ENCODE measurements at regions not wholly inside any gene's neighbourhood (a gene's known extent, or its start where the extent isn't known, plus 50 kb on each side); places are given as distances from the start of the nearest gene placed in this dataset.

DNA sequence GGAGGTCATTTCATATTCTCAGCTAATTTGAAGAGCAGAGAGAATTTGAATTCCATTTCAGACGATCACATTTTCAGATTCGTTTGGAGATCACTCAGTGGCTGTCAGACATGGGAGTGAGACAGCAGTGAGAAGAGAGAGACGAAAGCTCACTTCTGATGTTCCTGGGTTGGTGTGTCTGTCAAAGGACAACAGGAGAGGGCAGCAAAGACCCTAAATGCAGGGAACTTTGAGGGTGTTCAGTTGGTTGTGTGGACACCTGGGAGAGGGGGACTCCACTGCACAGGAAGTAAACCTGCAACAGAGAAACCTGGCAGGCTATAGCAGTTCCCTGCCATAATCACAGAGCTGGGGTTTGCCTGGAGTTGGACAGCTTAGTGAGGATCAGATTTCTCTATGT lies 675.1 kb downstream of the SQOR start:
- no peak overlapping the region for H3K4me3 ChIP-seq (ENCODE audit: low read length in 2 of 2)
- CTCF ChIA-PET (ENCODE audit: partially characterized antibody): interaction anchor here (1.2 to 3.0 kb wide), 2 partner anchors 9 to 12 kb away, joined by 3 to 11 read pairs; no protein-coding TSS in a partner anchor
- intact Hi-C loops (cut with micrococcal nuclease): loop anchor here (5.0 kb wide), 1 partner anchor 603 kb away; no protein-coding TSS in a partner anchor

GRCh38 chr15:46312133-46312740 lies 677.4 kb downstream of the SQOR start:
- H3K4me3 ChIP-seq (ENCODE audit: low read length in 2 of 2): no peak overlapping the region
- no peaks in the 10 kb centered on the region for H3K9me3 ChIP-seq (ENCODE audit: control insufficient read depth in 1 of 2, low read length in 2 of 2)
- H3K27me3 ChIP-seq (ENCODE audit: insufficient read depth, low read length): no peaks in the 10 kb centered on the region
- ChIA-PET POLR2A (ENCODE audit: partially characterized antibody) (no interaction called here), CTCF (ENCODE audit: partially characterized antibody) (interaction anchor here (0.8 to 2.7 kb wide), 8 partner anchors 8 to 1974 kb away, joined by 3 to 13 read pairs (median 4); no protein-coding TSS in a partner anchor)
- no peaks in the 10 kb centered on the region for H3K9me3 Mint-ChIP-seq
- DNase-seq: peak in 4 of 5 donors; percentile 22 to 35 (median 27)
- no peak overlapping the region for H3K27ac Mint-ChIP-seq
- H3K4me3 Mint-ChIP-seq: no peak overlapping the region
- intact Hi-C loops (cut with micrococcal nuclease): loop anchor here (5.0 kb wide), 1 partner anchor 605 kb away; no protein-coding TSS in a partner anchor
- no peaks in the 10 kb centered on the region for H3K27me3 Mint-ChIP-seq
- no peaks in the 10 kb centered on the region for H3K4me1 ChIP-seq (ENCODE audit: insufficient read depth, low read length)
- no peaks in the 10 kb centered on the region for H3K36me3 ChIP-seq (ENCODE audit: insufficient read depth, low read length)
- no peak overlapping the region for H3K27ac ChIP-seq (ENCODE audit: low read depth, low read length)
- H3K4me1 Mint-ChIP-seq: no peaks in the 10 kb centered on the region
- H3K36me3 Mint-ChIP-seq: no peaks in the 10 kb centered on the region

More for the DNA sequence above, 675.1 kb downstream of the SQOR start:
- Mint-ChIP-seq H3K9me3 (no peaks in the 10 kb centered on the region), H3K4me1 (no peaks in the 10 kb centered on the region), H3K27me3 (no peaks in the 10 kb centered on the region), H3K27ac (no peak overlapping the region), H3K4me3 (no peak overlapping the region), H3K36me3 (no peaks in the 10 kb centered on the region)
- POLR2A ChIA-PET (ENCODE audit: partially characterized antibody): no interaction called here
- no peaks in the 10 kb centered on the region for H3K4me1 ChIP-seq (ENCODE audit: insufficient read depth, low read length)
- no peak for DNase-seq
- H3K27me3 ChIP-seq (ENCODE audit: insufficient read depth, low read length): no peaks in the 10 kb centered on the region
- H3K27ac ChIP-seq (ENCODE audit: low read depth, low read length): no peak overlapping the region
- H3K9me3 ChIP-seq (ENCODE audit: control insufficient read depth in 1 of 2, low read length in 2 of 2): no peaks in the 10 kb centered on the region
- H3K36me3 ChIP-seq (ENCODE audit: insufficient read depth, low read length): no peaks in the 10 kb centered on the region

DNA sequence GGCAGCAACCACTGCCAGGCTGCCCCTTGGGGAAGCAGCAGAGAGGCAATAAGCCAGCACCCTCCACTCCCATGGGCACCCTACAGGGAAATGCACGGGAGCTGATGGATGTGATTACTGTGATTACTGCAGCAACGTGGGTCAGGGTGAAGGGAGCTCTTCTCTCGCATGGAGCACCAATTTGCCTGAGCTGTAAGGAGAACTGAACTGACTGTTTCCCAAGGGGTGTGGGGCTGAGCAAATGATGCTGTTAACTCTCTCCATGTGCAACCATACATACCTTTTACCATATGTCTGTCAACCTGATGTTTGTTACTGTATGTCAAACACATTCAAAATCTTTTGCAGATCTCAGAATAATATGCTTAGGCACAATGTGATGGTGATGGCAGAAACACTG lies 680.6 kb downstream of the SQOR start:
- Mint-ChIP-seq H3K9me3 (no peaks in the 10 kb centered on the region), H3K4me1 (no peaks in the 10 kb centered on the region), H3K36me3 (no peaks in the 10 kb centered on the region), H3K4me3 (no peak overlapping the region), H3K27me3 (no peaks in the 10 kb centered on the region), H3K27ac (peak overlapping the region in 1 of 7 donors; percentile 24)
- intact Hi-C loops (cut with micrococcal nuclease): no loop called here
- DNase-seq: no peak
- POLR2A ChIA-PET (ENCODE audit: partially characterized antibody): no interaction called here
- Histone ChIP-seq H3K27me3 (ENCODE audit: insufficient read depth, low read length) (no peaks in the 10 kb centered on the region), H3K36me3 (ENCODE audit: insufficient read depth, low read length) (no peaks in the 10 kb centered on the region), H3K27ac (ENCODE audit: low read depth, low read length) (no peak overlapping the region), H3K9me3 (ENCODE audit: control insufficient read depth in 1 of 2, low read length in 2 of 2) (no peaks in the 10 kb centered on the region), H3K4me3 (ENCODE audit: low read length in 2 of 2) (no peak overlapping the region), H3K4me1 (ENCODE audit: insufficient read depth, low read length) (no peaks in the 10 kb centered on the region)
- CTCF ChIA-PET (ENCODE audit: partially characterized antibody): interaction anchor here (1.1 to 1.4 kb wide), 2 partner anchors 9 to 14 kb away, joined by 3 to 4 read pairs; no protein-coding TSS in a partner anchor

DNA sequence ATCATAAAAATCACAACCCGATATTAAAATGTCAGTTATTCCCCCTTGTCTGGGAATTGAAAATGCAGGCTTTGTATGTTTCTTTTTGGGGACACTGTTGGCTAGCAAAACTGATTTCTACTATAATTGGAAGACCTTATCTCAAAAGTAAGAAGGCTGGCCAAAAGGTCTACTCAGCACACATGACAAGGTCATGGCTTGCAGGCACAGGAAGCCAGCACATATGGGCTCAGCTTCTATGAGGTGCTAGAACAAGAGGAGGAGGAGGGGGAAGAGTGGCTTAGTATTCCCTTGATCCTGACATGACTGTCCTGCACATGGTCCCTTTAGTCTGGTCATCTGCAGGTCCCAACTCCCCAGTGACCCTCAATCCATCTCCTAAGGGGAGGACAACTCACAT lies 681.2 kb downstream of the SQOR start:
- no peaks in the 10 kb centered on the region for H3K4me1 Mint-ChIP-seq
- DNase-seq: no peak
- H3K27me3 ChIP-seq (ENCODE audit: insufficient read depth, low read length): no peaks in the 10 kb centered on the region
- no peak overlapping the region for H3K27ac Mint-ChIP-seq
- no peak overlapping the region for H3K4me3 Mint-ChIP-seq
- no peak overlapping the region for H3K27ac ChIP-seq (ENCODE audit: low read depth, low read length)
- H3K4me1 ChIP-seq (ENCODE audit: insufficient read depth, low read length): no peaks in the 10 kb centered on the region
- H3K9me3 ChIP-seq (ENCODE audit: control insufficient read depth in 1 of 2, low read length in 2 of 2): no peaks in the 10 kb centered on the region
- H3K36me3 Mint-ChIP-seq: no peaks in the 10 kb centered on the region
- CTCF ChIA-PET (ENCODE audit: partially characterized antibody): interaction anchor here (1.4 kb wide), 1 partner anchor 15 kb away, joined by 3 read pairs; no protein-coding TSS in a partner anchor
- H3K9me3 Mint-ChIP-seq: no peaks in the 10 kb centered on the region
- H3K4me3 ChIP-seq (ENCODE audit: low read length in 2 of 2): no peak overlapping the region
- no peaks in the 10 kb centered on the region for H3K27me3 Mint-ChIP-seq
- POLR2A ChIA-PET (ENCODE audit: partially characterized antibody): no interaction called here
- no peaks in the 10 kb centered on the region for H3K36me3 ChIP-seq (ENCODE audit: insufficient read depth, low read length)
- intact Hi-C loops (cut with micrococcal nuclease): no loop called here

DNA sequence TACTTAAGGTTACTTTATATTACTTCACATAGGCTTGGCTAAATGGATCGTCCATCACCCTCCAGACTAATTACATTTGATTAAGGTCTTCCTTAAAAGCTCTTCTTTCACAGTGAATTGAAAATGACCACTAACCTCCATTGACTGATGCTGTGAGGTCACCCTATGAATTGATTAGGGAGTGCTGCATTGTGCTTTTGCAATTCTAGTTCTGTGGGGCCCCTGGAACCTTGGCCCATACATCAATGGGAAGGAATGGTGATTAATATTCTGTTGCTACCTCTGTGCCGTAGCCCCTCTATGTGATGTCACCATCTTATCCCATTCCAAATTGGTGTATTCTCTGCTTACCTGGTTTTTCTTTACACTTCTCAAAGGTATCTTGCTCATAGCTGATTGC lies 682.2 kb downstream of the SQOR start:
- no peak overlapping the region for H3K27ac Mint-ChIP-seq
- ChIA-PET CTCF (ENCODE audit: partially characterized antibody) (interaction anchor here (1.0 kb wide), 1 partner anchor 18 kb away, joined by 3 read pairs; no protein-coding TSS in a partner anchor), POLR2A (ENCODE audit: partially characterized antibody) (no interaction called here)
- intact Hi-C loops (cut with micrococcal nuclease): no loop called here
- H3K36me3 Mint-ChIP-seq: no peaks in the 10 kb centered on the region
- H3K36me3 ChIP-seq (ENCODE audit: insufficient read depth, low read length): no peaks in the 10 kb centered on the region
- H3K4me1 ChIP-seq (ENCODE audit: insufficient read depth, low read length): no peaks in the 10 kb centered on the region
- H3K9me3 Mint-ChIP-seq: no peaks in the 10 kb centered on the region
- no peaks in the 10 kb centered on the region for H3K4me1 Mint-ChIP-seq
- no peak overlapping the region for H3K4me3 Mint-ChIP-seq
- no peak overlapping the region for H3K4me3 ChIP-seq (ENCODE audit: low read length in 2 of 2)
- H3K27ac ChIP-seq (ENCODE audit: low read depth, low read length): no peak overlapping the region
- no peak for DNase-seq
- H3K9me3 ChIP-seq (ENCODE audit: control insufficient read depth in 1 of 2, low read length in 2 of 2): no peaks in the 10 kb centered on the region
- no peaks in the 10 kb centered on the region for H3K27me3 Mint-ChIP-seq
- no peaks in the 10 kb centered on the region for H3K27me3 ChIP-seq (ENCODE audit: insufficient read depth, low read length)

DNA sequence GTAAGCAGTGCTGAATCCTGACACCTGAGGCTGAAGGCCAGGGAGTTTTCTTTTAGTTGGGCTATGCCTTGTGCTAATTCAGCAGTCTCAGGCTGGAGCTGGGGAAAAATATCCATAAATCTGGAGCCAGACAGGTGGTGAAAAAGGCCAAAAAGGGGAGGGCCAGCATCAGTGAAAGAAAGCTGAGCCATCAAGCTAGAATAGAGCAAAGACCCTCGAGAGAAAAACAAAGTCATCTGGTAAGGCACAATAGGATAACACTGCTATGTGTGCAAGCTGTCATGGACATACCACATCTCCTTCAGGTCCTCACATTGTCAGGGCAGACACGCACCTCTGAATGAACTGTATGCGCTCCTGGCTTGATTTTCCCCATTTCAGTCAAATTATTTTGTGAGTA lies 687.9 kb downstream of the SQOR start:
- Histone ChIP-seq H3K36me3 (ENCODE audit: insufficient read depth, low read length) (no peaks in the 10 kb centered on the region), H3K27ac (ENCODE audit: low read depth, low read length) (no peak overlapping the region), H3K4me3 (ENCODE audit: low read length in 2 of 2) (no peak overlapping the region), H3K9me3 (ENCODE audit: control insufficient read depth in 1 of 2, low read length in 2 of 2) (no peaks in the 10 kb centered on the region), H3K4me1 (ENCODE audit: insufficient read depth, low read length) (no peaks in the 10 kb centered on the region), H3K27me3 (ENCODE audit: insufficient read depth, low read length) (no peaks in the 10 kb centered on the region)
- no peaks in the 10 kb centered on the region for H3K4me1 Mint-ChIP-seq
- DNase-seq: no peak
- CTCF ChIA-PET (ENCODE audit: partially characterized antibody): no interaction called here
- no peaks in the 10 kb centered on the region for H3K36me3 Mint-ChIP-seq
- H3K27me3 Mint-ChIP-seq: no peaks in the 10 kb centered on the region
- H3K9me3 Mint-ChIP-seq: no peaks in the 10 kb centered on the region
- no peak overlapping the region for H3K4me3 Mint-ChIP-seq
- intact Hi-C loops (cut with micrococcal nuclease): no loop called here
- POLR2A ChIA-PET (ENCODE audit: partially characterized antibody): no interaction called here
- H3K27ac Mint-ChIP-seq: no peak overlapping the region

DNA sequence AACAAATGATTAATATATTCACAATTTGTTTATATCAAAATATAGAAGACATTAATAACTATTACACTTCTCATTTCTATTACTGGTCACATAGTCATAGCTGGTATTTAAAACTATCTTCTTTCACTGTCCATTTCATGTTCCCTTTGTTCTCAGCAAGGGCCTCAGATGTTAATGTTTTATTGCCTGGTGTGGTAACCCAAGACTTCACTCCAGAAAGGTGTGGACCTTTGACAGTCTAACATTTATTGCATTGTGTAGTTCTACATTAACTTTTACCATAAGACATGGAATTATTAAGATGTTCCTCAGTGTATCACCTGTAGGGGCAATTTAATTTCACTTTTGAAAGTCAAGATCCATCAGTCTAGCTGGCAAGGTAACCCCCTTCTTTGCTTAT lies 691.3 kb downstream of the SQOR start:
- no peak overlapping the region for H3K4me3 ChIP-seq (ENCODE audit: low read length in 2 of 2)
- POLR2A ChIA-PET (ENCODE audit: partially characterized antibody): no interaction called here
- H3K4me1 ChIP-seq (ENCODE audit: insufficient read depth, low read length): no peaks in the 10 kb centered on the region
- DNase-seq: no peak
- H3K9me3 ChIP-seq (ENCODE audit: control insufficient read depth in 1 of 2, low read length in 2 of 2): no peaks in the 10 kb centered on the region
- H3K27me3 ChIP-seq (ENCODE audit: insufficient read depth, low read length): no peaks in the 10 kb centered on the region
- Mint-ChIP-seq H3K27ac (no peak overlapping the region), H3K4me1 (no peaks in the 10 kb centered on the region), H3K27me3 (peaks cover 0 to 2% of the 10 kb centered on the region in 2 donors), H3K4me3 (no peak overlapping the region), H3K9me3 (peaks cover 0 to 3% (median 0%) of the 10 kb centered on the region in 8 donors), H3K36me3 (no peaks in the 10 kb centered on the region)
- no peaks in the 10 kb centered on the region for H3K36me3 ChIP-seq (ENCODE audit: insufficient read depth, low read length)
- CTCF ChIA-PET (ENCODE audit: partially characterized antibody): interaction anchor here (2.0 kb wide), 1 partner anchor 14 kb away, joined by 8 read pairs; no protein-coding TSS in a partner anchor
- intact Hi-C loops (cut with micrococcal nuclease): no loop called here
- no peak overlapping the region for H3K27ac ChIP-seq (ENCODE audit: low read depth, low read length)
